HG03103 (cell line): ENCODE measurements at regions not wholly inside any gene's neighbourhood (a gene's known extent, or its start where the extent isn't known, plus 50 kb on each side); places are given as distances from the start of the nearest gene placed in this dataset.
"Not testable (repeated sequence)": the region's sequence is repeated elsewhere in the genome, so short reads cannot be mapped to it uniquely, and the experiment has no call there.

ENCODE experiments used
- ATAC-seq: cut with Tn5 transposase; IDR thresholded peaks from one replicate; pipeline ENCODE4 v1.9.1; 2021; ENCODE audit warnings: low read depth; ENCODE audit not compliant: unreplicated experiment

DNA sequence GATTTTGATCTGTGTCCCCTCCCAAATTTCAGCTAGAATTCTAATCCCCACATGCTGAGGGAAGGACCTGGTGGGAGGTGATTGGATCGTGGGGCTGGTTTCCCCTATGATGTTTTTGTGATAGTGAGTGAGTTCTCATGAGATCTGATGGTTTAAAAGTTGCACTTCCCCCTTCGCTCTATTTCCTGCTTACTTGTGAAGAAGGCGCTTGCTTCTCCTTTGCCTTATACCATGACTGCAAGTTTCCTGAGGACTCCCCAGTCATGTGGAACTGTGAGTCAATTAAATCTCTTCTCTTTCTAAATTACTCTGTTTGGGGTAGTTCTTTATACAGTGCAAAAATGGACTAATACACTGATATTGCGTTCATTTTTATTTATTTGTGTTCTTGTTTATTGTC, 636.8 kb upstream of the LINC00305 start:
- ATAC-seq: no peak

DNA sequence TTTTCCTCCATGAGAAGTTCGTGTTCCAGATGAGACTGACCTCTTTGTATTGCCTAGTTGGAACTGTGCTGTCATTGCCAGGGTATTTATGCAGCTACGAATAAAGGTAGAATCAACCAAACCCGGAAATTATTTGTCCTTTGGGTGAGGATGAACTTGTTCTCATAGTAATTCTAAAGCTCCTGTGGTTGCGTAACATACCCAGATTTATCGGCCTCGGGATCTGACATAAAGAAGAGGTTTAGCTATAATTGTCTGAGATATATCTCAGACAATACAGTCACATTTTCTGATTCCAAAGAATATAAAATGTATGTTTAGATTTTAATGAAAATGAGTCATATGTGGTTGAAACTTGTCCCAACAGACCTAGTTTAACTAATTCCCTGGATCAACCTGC, 628.7 kb upstream of the LINC00305 start:
- no peak for ATAC-seq

DNA sequence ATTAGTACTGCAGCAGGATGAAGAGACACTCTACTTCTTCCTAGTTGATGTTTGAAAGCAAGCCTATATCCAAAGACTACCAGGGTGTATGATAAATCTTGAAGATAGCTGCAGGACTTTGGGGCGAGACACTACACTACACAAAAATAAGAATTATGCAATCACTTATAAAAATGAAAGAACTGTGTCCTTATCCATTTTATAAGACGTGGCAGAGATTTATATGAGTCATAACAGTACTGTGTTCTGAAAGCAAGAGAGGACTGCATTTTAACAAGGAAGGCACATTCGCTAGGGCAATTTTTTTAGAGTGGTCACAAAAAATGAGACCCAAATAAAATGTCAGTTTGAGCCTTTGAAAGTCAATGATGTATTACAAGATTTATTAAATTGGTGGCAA, 617.0 kb upstream of the LINC00305 start:
- ATAC-seq: no peak

- ATAC-seq: no peak
Observed at GRCh38 chr18:64752707-64753106, 603.8 kb upstream of the LINC00305 start.

GRCh38 chr18:64749884-64750283, 601.0 kb upstream of the LINC00305 start:
- no peak for ATAC-seq

DNA sequence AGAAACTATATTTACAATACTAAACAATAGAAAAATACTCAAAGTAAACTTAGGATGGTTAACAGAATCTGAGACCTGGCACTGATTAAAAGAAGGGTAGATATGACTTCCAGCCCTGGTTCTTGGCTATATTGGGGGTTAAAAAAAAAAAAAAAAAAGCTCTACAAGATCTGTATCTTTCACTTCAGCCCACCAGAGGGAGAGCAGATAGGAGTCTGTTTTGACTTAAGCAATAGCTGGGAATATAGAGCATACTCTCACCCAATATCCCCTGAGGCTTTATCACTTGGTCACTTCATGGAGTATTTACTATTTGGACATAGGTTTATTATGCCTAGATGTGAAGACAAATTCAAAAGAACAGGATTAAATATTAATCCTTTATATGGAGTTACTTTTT, 598.9 kb upstream of the LINC00305 start:
- ATAC-seq: no peak

DNA sequence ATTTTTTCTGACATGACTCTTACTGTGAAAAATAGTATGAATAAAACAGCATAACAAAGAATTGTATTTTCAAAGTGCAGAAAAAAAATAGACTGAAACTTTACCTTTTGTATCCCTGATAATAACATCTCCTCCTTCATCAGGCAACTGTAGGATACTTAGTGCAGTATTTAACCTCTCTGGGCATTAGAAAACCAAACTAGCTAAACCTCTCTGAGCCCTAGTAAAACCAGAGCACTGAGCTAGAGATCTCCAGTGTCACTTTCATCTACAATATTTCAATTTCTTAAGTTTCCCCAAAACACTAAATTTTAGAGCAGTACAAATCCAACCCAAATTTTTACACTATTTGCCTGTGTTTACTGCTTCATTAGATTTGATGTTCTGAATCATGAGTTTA, 594.0 kb upstream of the LINC00305 start:
- no peak for ATAC-seq

DNA sequence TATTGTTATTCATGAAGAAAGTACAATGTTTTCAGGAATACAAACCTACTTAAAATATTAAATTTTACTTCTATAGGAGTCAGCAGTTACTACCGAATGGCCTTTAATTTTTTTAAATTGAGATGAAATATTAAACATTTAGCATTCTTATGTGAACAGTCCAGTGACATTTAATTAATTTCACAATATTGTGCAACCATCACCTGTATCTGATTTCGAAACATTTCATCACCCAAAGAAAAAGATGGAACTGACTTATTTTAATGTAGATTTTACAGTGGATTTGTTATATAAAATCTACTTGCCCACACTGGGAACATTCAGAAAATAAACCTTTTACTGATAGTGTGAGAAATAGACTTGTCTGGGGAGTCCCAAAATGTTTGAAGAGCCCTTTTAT, 585.2 kb upstream of the LINC00305 start:
- ATAC-seq: no peak

- not testable (repeated sequence) for ATAC-seq
Observed at GRCh38 chr18:64725657-64726056, 576.8 kb upstream of the LINC00305 start.

DNA sequence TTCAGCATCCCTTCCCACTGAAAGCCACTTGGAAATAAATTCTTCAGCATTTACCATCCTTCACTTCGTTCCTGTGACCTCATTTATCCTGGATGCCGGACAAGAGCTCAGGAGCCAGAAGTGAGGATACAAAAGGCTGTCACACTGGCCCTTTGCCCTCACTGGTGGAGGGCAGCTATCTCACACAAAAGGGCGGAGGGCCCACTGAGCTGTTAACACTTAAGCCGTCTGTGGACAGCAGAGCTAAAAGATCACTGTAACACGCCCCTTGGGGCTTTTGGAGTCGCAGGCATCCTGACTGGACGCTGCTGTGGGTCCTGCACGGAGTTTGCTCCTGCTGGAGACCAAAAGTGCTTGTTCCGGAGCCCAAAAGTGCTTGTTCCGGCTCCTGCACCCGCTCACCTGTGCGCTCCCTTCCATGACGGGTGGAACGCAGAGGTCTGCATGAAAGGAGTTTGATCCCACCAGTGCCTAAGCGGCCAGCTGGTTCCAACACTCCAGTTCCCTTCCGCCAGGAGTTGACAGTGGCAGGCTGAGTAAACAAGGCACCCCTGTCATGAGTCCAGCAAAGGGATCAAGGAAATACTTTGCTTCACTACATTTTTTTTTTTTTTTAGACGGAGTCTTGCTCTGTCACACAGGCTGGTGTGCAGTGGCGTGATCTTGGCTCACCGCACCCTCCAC, 572.0 kb upstream of the LINC00305 start:
- ATAC-seq: no peak

DNA sequence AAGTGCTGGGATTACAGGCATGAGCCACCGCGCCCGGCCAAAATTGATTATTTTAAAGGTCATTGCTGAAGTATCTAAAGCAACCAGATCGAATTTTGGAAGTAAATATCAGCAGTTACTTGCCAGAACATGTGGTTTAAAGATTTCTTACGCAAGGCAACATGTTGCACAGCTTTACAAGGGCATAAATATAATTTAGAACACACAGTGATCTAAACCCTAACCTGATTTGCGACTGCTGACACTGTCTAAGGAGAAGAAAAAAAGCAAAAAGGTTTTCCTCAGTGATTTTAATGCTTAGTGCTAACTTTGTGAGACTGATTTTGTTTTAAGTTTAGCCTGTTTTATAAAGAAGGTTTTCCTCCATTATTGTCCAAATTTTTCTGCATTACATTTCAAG, 569.9 kb upstream of the LINC00305 start:
- no peak for ATAC-seq

DNA sequence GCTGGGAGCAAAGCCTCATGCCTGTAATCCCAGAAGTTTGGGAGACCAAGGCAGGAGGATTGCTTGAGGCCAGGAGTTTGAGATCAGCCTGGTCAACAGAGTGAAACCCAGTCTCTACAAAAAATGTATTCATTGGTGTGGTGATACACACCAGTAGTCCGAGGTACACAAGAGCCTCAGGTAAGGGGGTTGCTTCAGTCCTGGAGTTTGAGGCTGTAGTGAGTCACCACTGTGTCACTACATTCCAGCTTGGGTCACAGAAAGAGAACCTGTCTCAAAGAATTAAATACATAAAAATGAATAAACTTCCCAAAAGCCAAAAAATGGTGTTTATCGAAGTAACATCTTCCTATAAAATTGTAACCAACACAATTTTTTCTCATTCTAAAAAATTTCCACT, 568.1 kb upstream of the LINC00305 start:
- ATAC-seq: no peak

DNA sequence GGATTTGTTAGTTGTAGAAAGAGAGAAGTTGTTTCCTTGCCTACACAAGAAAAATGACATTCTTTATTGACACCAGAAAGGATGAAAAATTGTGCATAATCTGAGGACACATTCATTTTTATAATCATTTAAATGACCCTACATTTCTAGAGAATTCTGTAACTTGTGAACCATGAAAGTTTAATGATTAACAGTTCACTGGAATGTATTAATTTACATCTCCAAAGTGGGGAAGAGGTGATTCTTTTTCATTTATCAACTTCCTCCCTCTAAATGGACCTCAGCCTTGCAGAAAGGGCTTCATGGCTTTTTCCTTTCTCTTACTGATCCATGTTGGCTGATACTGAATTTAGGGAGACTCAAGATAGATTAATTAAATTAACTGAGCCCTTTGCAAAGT, 565.2 kb upstream of the LINC00305 start:
- ATAC-seq: no peak

GRCh38 chr18:64713284-64713683, 564.4 kb upstream of the LINC00305 start:
- ATAC-seq: peak; percentile 98

DNA sequence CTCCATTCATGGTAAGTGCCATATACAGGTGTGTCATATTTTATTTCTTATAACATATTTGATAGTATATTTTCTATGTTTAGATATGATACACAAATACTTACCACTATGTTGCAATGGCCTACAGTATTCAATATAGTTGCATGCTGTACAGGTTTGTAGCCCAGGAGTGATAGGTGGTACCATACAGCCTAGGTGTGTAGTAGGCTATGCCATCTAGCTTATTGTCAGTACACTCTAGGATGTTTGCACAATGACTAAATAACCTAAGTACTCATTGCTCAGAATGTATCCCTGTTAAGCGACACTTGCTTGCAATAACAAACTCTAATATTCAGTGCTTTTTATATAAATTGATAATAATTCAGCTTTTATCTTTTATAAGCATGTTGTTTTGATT, 563.1 kb upstream of the LINC00305 start:
- ATAC-seq: no peak

DNA sequence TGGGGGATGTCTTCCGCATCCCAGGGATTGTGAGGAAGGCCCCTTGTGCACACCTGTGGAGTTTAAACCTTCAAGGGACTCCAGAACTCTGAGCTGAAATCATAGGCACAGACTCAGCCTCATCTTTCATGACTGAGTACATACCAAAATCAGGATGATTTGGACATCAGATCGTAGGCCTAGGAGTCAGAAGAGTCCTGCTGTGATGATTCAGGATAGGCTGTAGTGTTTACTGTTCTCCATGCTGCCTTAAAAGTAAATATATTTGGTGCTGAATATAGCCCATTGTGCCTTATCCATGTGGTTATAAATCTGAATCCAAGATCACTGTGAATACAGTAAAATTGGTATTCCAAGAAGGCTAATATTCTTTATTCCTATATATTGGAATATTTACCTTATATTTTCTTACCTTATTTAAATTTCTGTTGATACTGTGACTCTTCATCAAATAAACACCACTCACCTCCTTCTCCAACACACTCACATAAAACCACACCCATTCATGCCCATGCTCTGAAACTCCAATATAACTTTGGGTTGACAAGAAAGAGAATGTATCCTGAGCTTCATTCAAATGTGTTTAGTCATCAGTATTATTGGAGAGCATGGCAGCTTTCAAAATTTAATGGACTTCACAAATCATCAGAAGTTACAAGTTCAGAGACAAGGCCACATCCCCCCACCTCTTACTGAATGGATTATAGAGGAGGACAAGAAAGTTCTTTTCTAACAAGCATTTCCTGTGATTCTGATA, 561.4 kb upstream of the LINC00305 start:
- no peak for ATAC-seq

GRCh38 chr18:64707052-64707451, 558.2 kb upstream of the LINC00305 start:
- no peak for ATAC-seq

- no peak for ATAC-seq
Observed at GRCh38 chr18:64699081-64699480, 550.2 kb upstream of the LINC00305 start.

DNA sequence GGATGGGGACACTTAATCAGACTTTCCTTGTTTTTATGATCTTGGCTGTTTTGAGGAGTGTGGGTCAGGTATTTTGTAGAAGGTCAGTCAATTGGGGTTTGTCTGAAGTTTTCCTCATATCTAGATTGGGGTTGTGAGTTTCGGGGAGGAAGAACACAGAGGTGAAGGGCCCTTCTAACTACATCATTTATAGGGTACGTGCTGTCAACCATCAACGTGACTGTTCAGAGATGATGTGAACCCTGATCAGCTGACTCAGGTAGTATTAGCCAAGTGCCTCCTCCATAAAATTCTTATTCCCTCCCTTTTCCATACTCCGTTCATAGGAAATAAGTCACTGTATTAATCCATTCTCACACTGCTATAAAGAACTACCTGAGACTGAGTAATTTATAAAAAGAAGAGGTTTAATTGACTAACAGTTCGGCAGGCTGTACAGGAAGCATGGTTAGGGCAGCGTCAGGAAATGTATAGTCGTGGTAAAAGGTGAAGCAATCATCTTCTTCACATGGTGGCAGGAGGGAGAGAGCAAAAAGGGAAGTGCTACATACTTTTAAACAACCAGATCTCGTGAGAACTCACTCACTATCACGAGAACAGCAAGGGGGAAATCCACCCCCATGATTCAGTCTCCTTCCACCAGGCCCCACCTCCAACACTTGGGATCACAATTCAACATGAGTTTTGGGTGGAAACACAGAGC, 547.1 kb upstream of the LINC00305 start:
- ATAC-seq: no peak

GRCh38 chr18:64693766-64694165, 544.9 kb upstream of the LINC00305 start:
- no peak for ATAC-seq

DNA sequence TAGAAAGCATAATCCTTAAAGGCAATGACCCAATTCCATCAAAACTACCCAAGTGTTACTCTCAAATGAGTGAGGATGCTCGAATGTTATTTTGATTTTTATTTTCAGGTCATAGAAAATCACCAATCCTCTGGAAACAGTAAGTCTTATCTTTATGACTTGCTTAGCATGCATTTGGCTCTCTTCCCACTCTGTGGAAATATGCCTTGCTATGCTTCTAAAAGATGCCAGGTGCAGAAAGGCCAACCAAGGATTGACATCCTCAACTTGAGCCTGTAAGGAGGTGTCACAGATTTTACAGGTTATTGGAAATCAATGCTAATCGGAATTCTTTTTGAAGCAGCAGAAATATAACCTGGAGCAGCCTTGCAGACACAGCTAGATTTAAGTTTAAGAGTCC, 543.9 kb upstream of the LINC00305 start:
- no peak for ATAC-seq

GRCh38 chr18:64679121-64679520, 530.2 kb upstream of the LINC00305 start:
- no peak for ATAC-seq
